ENCODE measurements at regions not wholly inside any gene's neighbourhood (a gene's known extent, or its start where the extent isn't known, plus 50 kb on each side); places are given as distances from the start of the nearest gene placed in this dataset.
"Not testable (repeated sequence)": the region's sequence is repeated elsewhere in the genome, so short reads cannot be mapped to it uniquely, and the experiment has no call there.

GRCh38 chr7:67341153-67341768, 344.6 kb downstream of the TYW1 start:
- no peaks in the 10 kb centered on the region for H3K4me1 ChIP-seq (ENCODE audit: control insufficient read depth, insufficient read depth, low read length)
- H3K4me3 ChIP-seq (ENCODE audit: low read length): no peak overlapping the region
- H3K9me3 ChIP-seq (replicated peaks; ENCODE audit: low read length): peaks cover 5% of the 10 kb centered on the region
- no peak overlapping the region for H3K4me2 ChIP-seq (ENCODE audit: low read length)
- H3K9ac ChIP-seq (ENCODE audit: low read depth, low read length): no peak overlapping the region
- peaks cover 8% of the 10 kb centered on the region for H3K36me3 ChIP-seq (ENCODE audit: insufficient read depth, low read length)
- no peaks in the 10 kb centered on the region for H3K27me3 ChIP-seq (ENCODE audit: control insufficient read depth, insufficient read depth, low read length)

DNA sequence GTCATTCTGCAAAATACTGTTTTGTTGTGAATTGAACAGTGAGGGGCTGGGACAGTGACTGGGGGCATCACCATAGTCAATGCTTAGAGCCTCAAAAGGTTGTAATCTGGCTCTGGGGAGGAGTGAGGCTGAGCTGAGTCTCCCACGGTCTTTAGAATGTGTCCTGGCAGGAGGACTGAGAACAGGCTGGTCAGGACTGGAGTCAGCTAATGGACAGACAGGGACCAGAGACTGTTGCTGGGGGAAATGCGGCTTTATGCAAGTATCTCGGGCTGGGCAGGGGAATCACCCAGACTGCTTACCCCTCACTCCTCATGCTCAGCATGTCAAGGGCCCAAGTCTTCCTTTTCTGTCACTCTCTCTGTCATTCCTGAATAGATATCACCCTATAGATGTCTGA, 346.5 kb downstream of the TYW1 start:
- H3K4me3 ChIP-seq (ENCODE audit: low read length): no peak overlapping the region
- no peak overlapping the region for H3K4me2 ChIP-seq (ENCODE audit: low read length)
- peaks cover 5% of the 10 kb centered on the region for H3K9me3 ChIP-seq (replicated peaks; ENCODE audit: low read length)
- no peaks in the 10 kb centered on the region for H3K27me3 ChIP-seq (ENCODE audit: control insufficient read depth, insufficient read depth, low read length)
- H3K36me3 ChIP-seq (ENCODE audit: insufficient read depth, low read length): peaks cover 8% of the 10 kb centered on the region
- H3K9ac ChIP-seq (ENCODE audit: low read depth, low read length): no peak overlapping the region
- H3K4me1 ChIP-seq (ENCODE audit: control insufficient read depth, insufficient read depth, low read length): no peaks in the 10 kb centered on the region

DNA sequence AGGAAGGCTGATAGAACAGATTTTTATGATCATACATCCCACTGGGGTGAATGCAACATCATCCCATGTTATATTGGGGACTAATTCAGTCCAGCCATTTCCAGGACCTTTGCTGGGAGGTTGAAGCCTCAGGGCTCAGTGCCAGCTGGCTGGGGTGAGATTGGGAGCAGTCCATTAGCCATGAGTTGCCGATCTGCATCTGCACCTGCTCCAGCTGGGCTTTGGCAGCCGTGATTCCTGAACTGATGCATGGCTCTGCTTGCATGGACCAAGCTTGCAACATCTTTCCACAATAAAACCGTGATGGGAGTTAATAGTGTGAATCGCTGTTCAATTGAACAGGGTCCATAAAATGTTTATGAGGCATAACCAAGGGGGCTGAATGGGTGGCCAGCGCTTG, 346.9 kb downstream of the TYW1 start:
- Histone ChIP-seq H3K9me3 (replicated peaks; ENCODE audit: low read length) (peaks cover 5% of the 10 kb centered on the region), H3K36me3 (ENCODE audit: insufficient read depth, low read length) (peaks cover 8% of the 10 kb centered on the region), H3K9ac (ENCODE audit: low read depth, low read length) (no peak overlapping the region), H3K27me3 (ENCODE audit: control insufficient read depth, insufficient read depth, low read length) (no peaks in the 10 kb centered on the region), H3K4me1 (ENCODE audit: control insufficient read depth, insufficient read depth, low read length) (no peaks in the 10 kb centered on the region), H3K4me3 (ENCODE audit: low read length) (no peak overlapping the region), H3K4me2 (ENCODE audit: low read length) (no peak overlapping the region)

DNA sequence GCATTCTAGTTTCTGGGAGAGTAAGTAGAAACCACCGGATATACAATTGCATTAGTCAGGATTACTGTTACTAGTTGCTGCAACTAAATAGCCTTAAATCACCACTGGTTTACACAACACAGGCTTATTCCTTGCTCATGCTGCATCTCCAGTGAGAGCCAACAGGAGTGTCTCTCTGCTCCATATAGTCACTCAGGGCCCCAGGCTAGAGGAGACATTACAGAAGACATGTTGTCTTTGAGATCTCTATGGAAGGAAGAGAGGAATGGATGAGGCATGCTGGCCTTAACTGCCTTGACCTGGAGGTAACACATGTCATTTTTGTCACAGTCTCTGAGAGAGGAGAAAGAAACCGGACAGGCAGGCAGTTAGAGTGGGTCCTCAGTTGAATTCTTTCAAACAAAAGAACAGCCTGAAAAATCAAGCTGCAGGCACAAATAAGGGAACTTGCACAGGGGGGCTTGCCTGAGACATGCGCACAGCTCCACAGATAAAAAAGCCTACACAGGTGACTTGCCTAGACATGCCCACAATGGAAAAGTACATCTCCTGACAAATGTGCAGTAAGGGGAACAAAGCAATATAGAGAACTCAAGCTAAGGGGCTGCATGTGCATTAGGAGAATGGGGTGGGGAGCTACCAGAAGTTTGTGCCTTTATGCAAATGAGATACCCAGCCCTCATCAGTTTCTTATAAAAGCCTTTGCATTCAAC, 348.0 kb downstream of the TYW1 start:
- Histone ChIP-seq H3K4me3 (ENCODE audit: low read length) (no peak overlapping the region), H3K4me2 (ENCODE audit: low read length) (no peak overlapping the region), H3K9ac (ENCODE audit: low read depth, low read length) (no peak overlapping the region), H3K36me3 (ENCODE audit: insufficient read depth, low read length) (peaks cover 7% of the 10 kb centered on the region), H3K27me3 (ENCODE audit: control insufficient read depth, insufficient read depth, low read length) (no peaks in the 10 kb centered on the region), H3K9me3 (replicated peaks; ENCODE audit: low read length) (peaks cover 5% of the 10 kb centered on the region), H3K4me1 (ENCODE audit: control insufficient read depth, insufficient read depth, low read length) (no peaks in the 10 kb centered on the region)

- Histone ChIP-seq H3K27me3 (ENCODE audit: control insufficient read depth, insufficient read depth, low read length) (no peaks in the 10 kb centered on the region), H3K4me1 (ENCODE audit: control insufficient read depth, insufficient read depth, low read length) (no peaks in the 10 kb centered on the region), H3K4me2 (ENCODE audit: low read length) (no peak overlapping the region), H3K9me3 (replicated peaks; ENCODE audit: low read length) (peaks cover 5% of the 10 kb centered on the region), H3K4me3 (ENCODE audit: low read length) (no peak overlapping the region), H3K9ac (ENCODE audit: low read depth, low read length) (no peak overlapping the region), H3K36me3 (ENCODE audit: insufficient read depth, low read length) (peaks cover 3% of the 10 kb centered on the region)
Observed at GRCh38 chr7:67346126-67346525, 349.5 kb downstream of the TYW1 start.

- no peak overlapping the region for H3K4me3 ChIP-seq (ENCODE audit: low read length)
- peaks cover 5% of the 10 kb centered on the region for H3K9me3 ChIP-seq (replicated peaks; ENCODE audit: low read length)
- no peak overlapping the region for H3K4me2 ChIP-seq (ENCODE audit: low read length)
- no peaks in the 10 kb centered on the region for H3K4me1 ChIP-seq (ENCODE audit: control insufficient read depth, insufficient read depth, low read length)
- H3K36me3 ChIP-seq (ENCODE audit: insufficient read depth, low read length): peaks cover under 1% of the 10 kb centered on the region
- no peaks in the 10 kb centered on the region for H3K27me3 ChIP-seq (ENCODE audit: control insufficient read depth, insufficient read depth, low read length)
- no peak overlapping the region for H3K9ac ChIP-seq (ENCODE audit: low read depth, low read length)
Observed at GRCh38 chr7:67346876-67347275, 350.2 kb downstream of the TYW1 start.

DNA sequence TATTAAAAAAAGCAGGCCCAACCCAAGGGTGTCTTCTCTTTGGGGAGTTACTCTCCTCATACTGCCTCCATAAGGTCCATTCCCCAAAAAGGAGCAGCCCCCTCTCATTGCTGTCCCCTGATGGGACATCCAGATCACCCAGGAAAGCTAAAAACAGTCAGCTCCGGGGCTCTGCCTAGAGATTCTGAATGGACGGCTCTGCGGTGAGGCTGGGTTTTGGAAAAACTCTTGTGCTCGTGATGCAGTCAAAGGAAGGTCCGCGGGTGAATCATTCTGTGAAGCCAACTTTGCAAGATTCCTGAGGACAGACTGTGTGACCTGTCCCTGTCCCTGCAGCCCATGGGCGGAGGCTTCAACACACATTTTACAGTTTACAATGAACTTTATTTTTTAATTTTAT, 351.5 kb downstream of the TYW1 start:
- peaks cover 5% of the 10 kb centered on the region for H3K9me3 ChIP-seq (replicated peaks; ENCODE audit: low read length)
- H3K9ac ChIP-seq (ENCODE audit: low read depth, low read length): no peak overlapping the region
- H3K27me3 ChIP-seq (ENCODE audit: control insufficient read depth, insufficient read depth, low read length): no peaks in the 10 kb centered on the region
- H3K4me3 ChIP-seq (ENCODE audit: low read length): no peak overlapping the region
- H3K4me2 ChIP-seq (ENCODE audit: low read length): no peak overlapping the region
- H3K36me3 ChIP-seq (ENCODE audit: insufficient read depth, low read length): no peaks in the 10 kb centered on the region
- no peaks in the 10 kb centered on the region for H3K4me1 ChIP-seq (ENCODE audit: control insufficient read depth, insufficient read depth, low read length)

- H3K9ac ChIP-seq (ENCODE audit: low read depth, low read length); H3K27me3 ChIP-seq (ENCODE audit: control insufficient read depth, insufficient read depth, low read length); H3K36me3 ChIP-seq (ENCODE audit: insufficient read depth, low read length); H3K4me3 ChIP-seq (ENCODE audit: low read length); H3K4me1 ChIP-seq (ENCODE audit: control insufficient read depth, insufficient read depth, low read length); H3K9me3 ChIP-seq (replicated peaks; ENCODE audit: low read length); H3K4me2 ChIP-seq (ENCODE audit: low read length): not testable (repeated sequence)
Observed at GRCh38 chr7:67357653-67358052, 361.0 kb downstream of the TYW1 start.

DNA sequence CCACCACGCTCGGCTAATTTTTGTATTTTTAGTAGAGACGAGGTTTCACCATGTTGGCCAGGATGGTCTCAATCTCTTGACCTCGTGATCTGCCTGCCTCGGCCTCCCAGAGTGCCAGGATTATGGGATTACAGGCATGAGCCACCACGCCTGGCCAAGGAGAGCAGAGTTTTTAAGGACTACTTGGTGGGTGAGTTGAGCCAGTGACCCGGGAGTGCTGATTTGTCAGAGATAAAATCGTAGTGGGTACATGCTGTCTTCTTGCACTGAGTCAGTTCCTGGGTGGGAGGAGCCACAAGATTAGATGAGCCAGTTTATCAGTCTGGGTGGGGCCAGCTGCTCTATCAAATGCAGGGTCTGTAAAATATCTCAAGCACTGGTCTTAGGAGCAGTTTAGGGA, 361.7 kb downstream of the TYW1 start:
- not testable (repeated sequence) for H3K4me3 ChIP-seq (ENCODE audit: low read length); H3K4me1 ChIP-seq (ENCODE audit: control insufficient read depth, insufficient read depth, low read length); H3K4me2 ChIP-seq (ENCODE audit: low read length); H3K9me3 ChIP-seq (replicated peaks; ENCODE audit: low read length); H3K36me3 ChIP-seq (ENCODE audit: insufficient read depth, low read length); H3K27me3 ChIP-seq (ENCODE audit: control insufficient read depth, insufficient read depth, low read length); H3K9ac ChIP-seq (ENCODE audit: low read depth, low read length)

DNA sequence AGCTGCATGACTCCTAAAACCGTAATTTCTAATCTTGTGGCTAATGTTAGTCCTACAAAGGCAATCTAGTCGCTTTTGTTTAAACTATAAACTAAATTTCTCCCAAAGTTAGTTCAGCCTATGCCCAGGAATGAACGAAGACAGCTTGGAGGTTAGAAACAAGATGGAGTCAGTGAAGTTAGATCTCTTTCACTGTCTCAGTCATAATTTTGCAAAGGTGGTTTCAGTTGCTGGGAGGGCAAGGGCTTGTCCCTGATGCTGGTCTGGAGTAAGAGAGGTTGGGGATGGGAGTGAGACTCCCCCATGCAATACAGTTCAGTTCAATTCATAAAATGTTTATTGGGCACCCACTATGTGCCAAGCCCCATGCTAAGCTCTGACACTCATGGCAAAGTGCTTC, 362.1 kb downstream of the TYW1 start:
- not testable (repeated sequence) for H3K9ac ChIP-seq (ENCODE audit: low read depth, low read length); H3K4me3 ChIP-seq (ENCODE audit: low read length); H3K4me1 ChIP-seq (ENCODE audit: control insufficient read depth, insufficient read depth, low read length); H3K9me3 ChIP-seq (replicated peaks; ENCODE audit: low read length); H3K36me3 ChIP-seq (ENCODE audit: insufficient read depth, low read length); H3K4me2 ChIP-seq (ENCODE audit: low read length); H3K27me3 ChIP-seq (ENCODE audit: control insufficient read depth, insufficient read depth, low read length)

DNA sequence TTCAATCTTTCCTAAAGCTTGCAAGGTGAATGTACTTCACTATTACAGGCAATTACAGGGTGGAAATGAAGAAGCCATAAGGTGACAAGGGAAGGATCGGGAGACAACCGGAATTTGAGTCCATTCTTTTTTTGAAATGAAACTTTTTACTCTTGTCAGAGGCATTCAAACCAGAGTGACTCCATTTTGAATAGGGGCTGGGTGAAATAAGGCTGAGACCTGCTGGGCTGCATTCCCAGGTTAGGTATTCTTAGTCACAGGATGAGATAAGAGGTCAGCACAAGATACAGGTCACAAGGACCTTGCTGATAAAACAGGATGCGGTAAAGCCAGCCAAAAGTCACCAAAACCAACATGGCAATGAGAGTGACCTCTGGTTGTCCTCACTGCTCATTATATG, 363.3 kb downstream of the TYW1 start:
- Histone ChIP-seq H3K9ac (ENCODE audit: low read depth, low read length) (no peak overlapping the region), H3K4me3 (ENCODE audit: low read length) (no peak overlapping the region), H3K9me3 (replicated peaks; ENCODE audit: low read length) (no peaks in the 10 kb centered on the region), H3K36me3 (ENCODE audit: insufficient read depth, low read length) (no peaks in the 10 kb centered on the region), H3K4me1 (ENCODE audit: control insufficient read depth, insufficient read depth, low read length) (no peaks in the 10 kb centered on the region), H3K4me2 (ENCODE audit: low read length) (no peak overlapping the region), H3K27me3 (ENCODE audit: control insufficient read depth, insufficient read depth, low read length) (no peaks in the 10 kb centered on the region)

GRCh38 chr7:67361150-67361549, 364.5 kb downstream of the TYW1 start:
- Histone ChIP-seq H3K9me3 (replicated peaks; ENCODE audit: low read length) (no peaks in the 10 kb centered on the region), H3K4me2 (ENCODE audit: low read length) (no peak overlapping the region)

More at GRCh38 chr7:67361150-67361549, 364.5 kb downstream of the TYW1 start:
- Histone ChIP-seq H3K9ac (ENCODE audit: low read depth, low read length) (no peak overlapping the region), H3K36me3 (ENCODE audit: insufficient read depth, low read length) (no peaks in the 10 kb centered on the region), H3K4me1 (ENCODE audit: control insufficient read depth, insufficient read depth, low read length) (no peaks in the 10 kb centered on the region), H3K27me3 (ENCODE audit: control insufficient read depth, insufficient read depth, low read length) (no peaks in the 10 kb centered on the region), H3K4me3 (ENCODE audit: low read length) (no peak overlapping the region)

Measured in skeletal muscle satellite cell (primary cell).